Stimulated activated CD8-positive, alpha-beta memory T cell treated with anti-CD3 and anti-CD28 coated beads, Interleukin-12 subunit alpha, Interleukin-12 subunit beta, amount 100 ng/mL, for 24 hours (primary cell): ENCODE measurements at regions not wholly inside any gene's neighbourhood (a gene's known extent, or its start where the extent isn't known, plus 50 kb on each side); places are given as distances from the start of the nearest gene placed in this dataset.

Experiments used
- DNase-seq: peaks from one replicate; pipeline ENCODE4 v3.0.0-alpha.2; 2020; ENCODE audit errors: extremely low read depth

- no peak for DNase-seq
Measured at GRCh38 chr5:159855476-159856191, 60.6 kb upstream of the ADRA1B start.

- no peak for DNase-seq
Measured at GRCh38 chr5:159858871-159859270, 57.4 kb upstream of the ADRA1B start.

- no peak for DNase-seq
Measured at GRCh38 chr5:159861086-159861485, 55.2 kb upstream of the ADRA1B start.

GRCh38 chr5:159864885-159865691 lies 51.2 kb upstream of the ADRA1B start:
- DNase-seq = no peak

- no peak for DNase-seq
Measured at GRCh38 chr5:159866093-159866492, 50.2 kb upstream of the ADRA1B start.
